NOMO-1 treated with DMSO at 0.1 percent for 48 hours (cell line): ENCODE measurements at regions not wholly inside any gene's neighbourhood (a gene's known extent, or its start where the extent isn't known, plus 50 kb on each side); places are given as distances from the start of the nearest gene placed in this dataset.

ENCODE experiments used
- DNase-seq: peaks from one replicate; lab custom pipeline; 2025; ENCODE audit not compliant: unreplicated experiment; lab: John Stamatoyannopoulos, UW

DNA sequence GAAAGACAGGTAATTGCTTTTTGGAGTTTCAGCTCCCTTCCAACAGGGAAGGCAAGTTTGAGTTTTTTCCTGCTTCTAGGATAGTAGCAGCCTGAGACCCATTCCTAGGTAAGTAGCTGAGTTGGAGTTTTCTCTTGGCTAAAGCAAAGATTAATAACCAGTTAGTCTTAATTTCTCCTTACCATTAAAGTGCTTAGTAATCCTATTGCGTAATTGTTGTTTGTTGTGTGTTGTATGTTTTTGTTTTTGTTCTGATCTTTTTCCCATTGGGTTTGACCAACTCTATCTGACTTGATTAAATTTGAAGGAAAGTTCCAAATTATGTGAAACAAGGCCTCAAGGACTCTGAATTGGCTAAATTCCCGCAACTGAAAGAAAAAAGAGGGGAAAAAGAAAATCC lies 83.5 kb downstream of the TBX22 start:
- no peak for DNase-seq

- no peak for DNase-seq
These were observed 105.8 kb downstream of the TBX22 start for GRCh38 chrX:80120335-80120734.

DNA sequence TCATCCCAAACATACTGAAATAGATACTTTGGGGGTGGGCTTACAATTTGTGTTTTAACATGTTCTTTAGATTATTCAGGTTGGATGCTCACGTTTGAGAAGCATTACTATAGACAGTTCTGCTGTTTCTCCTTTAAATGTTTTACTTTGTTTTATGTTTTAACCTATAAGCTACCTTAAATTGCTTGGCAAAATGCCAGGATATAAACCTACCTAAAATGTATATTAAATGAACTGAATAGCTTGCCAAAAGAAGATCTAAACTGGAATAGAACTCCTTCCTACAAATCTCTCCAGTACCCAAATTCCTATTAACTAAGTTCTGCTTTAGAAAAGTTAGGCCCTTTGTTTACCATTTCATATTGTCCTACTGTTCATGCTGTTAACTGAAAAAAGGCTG lies 124.4 kb downstream of the TBX22 start:
- DNase-seq: no peak

- DNase-seq: no peak
These were observed 125.0 kb downstream of the TBX22 start for GRCh38 chrX:80139564-80139963.

- no peak for DNase-seq
These were observed 156.0 kb downstream of the TBX22 start for GRCh38 chrX:80170581-80170980.

- no peak for DNase-seq
These were observed 158.7 kb downstream of the TBX22 start for GRCh38 chrX:80173261-80173660.

DNA sequence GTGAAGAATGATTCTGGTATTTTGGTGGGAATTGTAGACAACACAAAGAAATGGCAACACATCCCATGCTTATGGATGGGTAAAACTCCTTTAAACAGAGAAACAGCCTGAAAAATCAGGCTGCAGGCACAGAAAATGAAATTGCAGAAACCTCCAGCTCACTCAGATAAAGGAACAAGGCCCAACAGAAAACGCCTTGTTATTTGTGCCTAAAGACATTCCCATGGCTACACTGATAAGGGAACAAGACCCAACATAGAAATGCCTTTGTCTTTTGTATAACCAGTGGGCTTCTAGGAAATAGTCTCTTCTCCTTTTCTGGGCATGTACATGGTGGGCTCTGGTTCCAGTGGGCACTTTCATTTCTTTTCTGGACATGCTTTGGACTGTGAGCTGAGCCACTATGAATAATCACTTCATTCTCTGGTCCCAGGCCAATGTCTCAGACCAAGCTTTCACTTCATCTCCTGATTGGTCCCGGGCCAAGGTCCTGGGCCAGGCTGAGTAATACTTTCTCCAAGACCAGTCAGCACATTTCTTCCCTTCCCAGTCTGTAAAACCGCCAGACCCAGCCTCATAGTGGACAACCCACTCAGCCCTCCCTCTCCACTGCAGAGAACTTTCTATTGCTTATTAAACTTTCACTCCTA lies 160.5 kb downstream of the TBX22 start:
- no peak for DNase-seq

- no peak for DNase-seq
These were observed 166.5 kb downstream of the TBX22 start for GRCh38 chrX:80181079-80181478.

GRCh38 chrX:80184854-80185253 lies 170.3 kb downstream of the TBX22 start:
- no peak for DNase-seq

- DNase-seq: no peak
These were observed 192.1 kb downstream of the TBX22 start for GRCh38 chrX:80206647-80207046.

DNA sequence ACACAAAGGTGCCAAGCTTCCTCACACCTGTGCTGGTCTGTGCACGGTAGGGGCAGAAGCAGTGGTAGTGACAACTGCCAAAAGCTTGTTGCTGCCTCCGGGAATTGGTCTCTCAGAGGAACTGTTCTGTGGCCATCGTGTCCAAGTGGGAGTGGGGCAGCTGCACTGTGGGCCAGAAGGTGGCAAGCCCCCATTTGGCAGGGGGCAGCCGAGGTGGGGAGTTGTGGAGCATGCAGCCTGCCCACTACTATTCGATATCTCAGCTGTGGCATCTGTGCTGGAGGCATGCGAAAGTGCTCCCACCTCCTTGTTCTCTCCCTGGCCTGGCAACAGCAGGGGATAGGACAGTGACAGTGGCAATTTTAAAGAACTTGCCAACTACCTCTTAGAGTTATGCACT lies 192.8 kb downstream of the TBX22 start:
- DNase-seq: no peak

DNA sequence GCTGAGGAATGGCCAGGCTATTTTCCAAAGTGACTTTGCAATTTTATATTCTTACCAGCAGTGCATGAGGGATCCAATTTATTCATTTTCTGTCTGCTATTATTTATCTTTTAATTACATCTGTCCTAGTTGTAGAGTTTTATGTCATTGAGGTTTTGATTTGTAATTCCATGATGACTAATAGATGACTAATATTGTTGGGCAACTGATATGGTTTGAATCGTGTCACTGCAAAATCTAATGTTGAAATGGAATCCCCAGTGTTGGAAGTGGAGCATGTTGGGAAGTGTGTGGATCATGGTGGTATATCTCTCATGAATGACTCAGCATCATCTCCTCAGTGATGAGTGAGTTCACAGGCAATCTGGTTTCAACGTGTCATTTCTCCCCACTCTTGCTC lies 201.5 kb downstream of the TBX22 start:
- no peak for DNase-seq

GRCh38 chrX:80223982-80224579 lies 196.2 kb upstream of the TENT5D start:
- peak; percentile 56 for DNase-seq

- DNase-seq: no peak
These were observed 190.6 kb upstream of the TENT5D start for GRCh38 chrX:80229626-80230025.

DNA sequence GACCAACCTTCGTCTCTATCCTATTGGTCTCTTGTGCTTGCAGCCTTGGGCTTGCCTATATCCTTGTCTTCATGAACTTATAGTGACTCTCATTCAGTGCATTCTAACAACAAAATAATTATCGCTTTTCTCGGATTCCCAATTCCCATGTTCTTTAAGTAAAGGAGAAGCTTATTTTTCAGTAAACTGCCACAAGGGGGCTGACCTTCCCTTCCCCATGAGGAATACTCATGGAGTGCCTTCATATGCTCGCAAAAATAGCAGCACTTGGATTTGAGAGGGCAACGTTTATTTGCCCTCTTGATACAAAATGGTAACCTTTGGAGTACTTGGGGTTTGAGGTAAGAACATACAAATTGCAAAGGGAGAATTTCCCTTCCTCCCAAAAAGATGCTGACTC lies 183.2 kb upstream of the TENT5D start:
- DNase-seq: no peak

- no peak for DNase-seq
These were observed 174.0 kb upstream of the TENT5D start for GRCh38 chrX:80246271-80246670.

- no peak for DNase-seq
These were observed 154.0 kb upstream of the TENT5D start for GRCh38 chrX:80266287-80266686.

DNA sequence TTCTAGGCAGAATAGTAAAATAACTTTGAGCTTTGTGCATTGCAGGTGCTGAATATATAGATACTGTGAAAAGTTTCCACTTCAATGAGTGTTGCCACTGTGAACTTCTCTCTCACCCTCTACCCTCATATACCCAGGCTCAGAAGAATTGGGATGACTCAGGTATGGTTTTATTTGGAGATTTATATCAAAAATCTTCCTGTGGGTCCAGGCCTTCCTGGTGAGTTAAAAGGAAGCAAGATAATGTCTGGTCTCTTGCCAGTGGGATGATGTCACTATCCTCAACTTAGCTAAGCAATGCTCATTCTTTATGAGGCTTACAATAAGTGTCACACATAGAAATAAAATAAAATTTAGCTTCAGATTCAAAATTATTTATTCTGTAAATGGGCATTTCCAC lies 153.3 kb upstream of the TENT5D start:
- DNase-seq: no peak

DNA sequence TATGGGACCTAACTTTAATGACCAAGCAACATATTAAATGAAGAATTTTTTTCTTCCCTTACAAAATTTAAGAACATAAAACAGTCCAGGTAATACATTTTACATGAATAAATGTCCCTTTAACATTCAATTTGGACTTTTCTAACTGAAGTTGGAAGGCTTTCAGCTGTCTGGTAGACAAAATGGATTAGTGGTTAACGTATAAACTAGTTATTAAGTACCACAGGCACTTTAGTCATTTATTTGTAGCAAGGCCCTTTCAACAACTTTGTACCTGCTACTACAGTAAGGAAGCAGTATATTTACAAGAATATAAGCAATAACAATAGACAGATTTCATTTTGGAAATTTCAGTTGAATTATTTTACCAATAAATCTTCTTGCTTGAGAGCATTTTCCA lies 152.5 kb upstream of the TENT5D start:
- DNase-seq: no peak

- no peak for DNase-seq
These were observed 137.7 kb upstream of the TENT5D start for GRCh38 chrX:80282535-80282934.

DNA sequence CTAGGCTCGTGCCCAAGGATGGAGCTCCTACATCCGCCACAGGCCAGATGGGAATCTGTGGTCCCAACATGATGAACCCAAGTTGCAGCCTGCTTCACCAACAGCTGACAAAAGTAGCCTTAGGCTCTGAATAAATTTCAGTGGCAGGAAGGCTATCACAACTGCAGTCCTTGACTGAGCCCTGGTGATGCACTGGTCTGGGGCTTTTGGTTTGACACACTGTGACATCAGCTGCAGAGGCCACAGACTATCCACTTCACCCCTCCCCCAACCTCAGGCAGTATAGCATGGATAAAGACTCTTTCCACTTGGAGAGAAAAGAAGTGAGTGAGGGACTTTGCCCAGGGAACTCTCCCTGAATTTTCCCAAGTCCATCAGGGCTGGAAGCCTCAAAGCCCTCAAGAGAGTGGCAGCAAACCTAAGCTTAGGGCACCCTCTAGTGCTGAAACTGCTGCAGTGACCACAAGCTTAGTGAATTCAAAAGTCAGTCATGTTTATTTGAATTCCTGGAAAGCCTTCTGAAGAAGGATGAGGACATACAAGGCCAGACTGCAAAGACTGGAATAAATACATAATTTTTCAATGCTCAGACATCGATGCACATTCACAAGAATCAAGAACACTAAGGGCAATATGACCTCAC lies 135.0 kb upstream of the TENT5D start:
- DNase-seq: no peak

DNA sequence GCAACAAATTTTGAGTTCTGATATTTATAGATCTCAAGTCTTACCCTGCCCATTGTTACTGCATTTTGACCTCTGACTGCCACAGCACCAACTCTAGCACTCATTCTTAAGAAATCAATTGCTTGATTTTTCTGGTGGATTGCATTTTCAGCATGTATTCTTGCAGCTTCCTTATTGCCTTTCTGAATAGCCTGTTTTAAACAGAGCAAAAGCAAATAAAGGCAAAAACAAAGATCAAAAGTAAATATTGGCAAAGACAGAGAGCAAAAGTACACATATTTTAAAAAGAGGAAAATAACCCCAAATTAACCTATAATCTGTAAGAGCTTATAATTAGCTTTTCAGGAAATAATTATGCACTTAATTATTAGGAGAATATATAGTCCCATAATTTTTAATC lies 129.4 kb upstream of the TENT5D start:
- no peak for DNase-seq

GRCh38 chrX:80293354-80293753 lies 126.9 kb upstream of the TENT5D start:
- no peak for DNase-seq
